ENCODE measurements at regions not wholly inside any gene's neighbourhood (a gene's known extent, or its start where the extent isn't known, plus 50 kb on each side); places are given as distances from the start of the nearest gene placed in this dataset.

DNA sequence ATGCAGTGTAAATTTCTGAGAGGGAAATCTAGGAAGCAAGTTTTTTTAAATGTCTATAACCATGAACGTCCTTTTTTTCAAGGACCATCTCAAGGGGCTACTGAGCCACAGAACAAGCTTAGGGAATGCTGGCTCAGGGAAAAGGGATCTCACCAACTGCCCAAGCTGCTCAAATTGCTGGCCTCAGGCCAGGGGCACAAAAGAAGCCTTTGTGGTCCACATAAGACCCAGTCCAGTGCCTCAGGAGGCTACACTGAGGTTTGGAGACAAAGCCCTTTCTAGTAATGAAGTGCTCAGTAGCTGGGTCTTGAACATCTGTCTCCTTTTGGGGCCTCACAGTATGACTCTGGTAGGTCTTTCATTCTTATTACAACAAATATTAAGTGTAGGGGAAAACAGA, 305.5 kb downstream of the RAB28 start:
- ATAC-seq (no peak), DNase-seq (ENCODE audit: low spot score) (no peak)
- Histone ChIP-seq H3K4me2 (no peak overlapping the region), H4K20me1 (replicated peaks; ENCODE audit: insufficient read depth) (no peaks in the 10 kb centered on the region; the same call in 1 of the 2 replicates), H3K4me3 (no peak overlapping the region), H3K9me2 (ENCODE audit: insufficient read depth) (peaks cover 10% of the 10 kb centered on the region; the same call in 1 of the 2 replicates), H3F3A (replicated peaks; ENCODE audit: low read depth) (no peaks in the 10 kb centered on the region), H2AFZ (no peak overlapping the region), H3K4me1 (ENCODE audit: insufficient read depth) (no peaks in the 10 kb centered on the region), H3K27me3 (ENCODE audit: insufficient read depth) (no peaks in the 10 kb centered on the region), H3K79me2 (replicated peaks; ENCODE audit: insufficient read depth) (no peaks in the 10 kb centered on the region), H3K27ac (ENCODE audit: low read depth) (no peak overlapping the region), H3K36me3 (ENCODE audit: insufficient read depth) (no peaks in the 10 kb centered on the region)
- H3K9me3 Mint-ChIP-seq: no peaks in the 10 kb centered on the region
- no peak overlapping the region for H3K4me3 Mint-ChIP-seq
- no peaks in the 10 kb centered on the region for H3K36me3 Mint-ChIP-seq (ENCODE audit: low read depth)
- H3K27ac Mint-ChIP-seq: no peak overlapping the region
- peaks cover 3% of the 10 kb centered on the region; the same call in 2 of the 3 replicates for H3K4me1 Mint-ChIP-seq
- peaks cover 2% of the 10 kb centered on the region for H3K27me3 Mint-ChIP-seq (ENCODE audit: insufficient read depth, low read depth, poor library complexity)
- TF ChIP-seq ZNF114 (CRISPR knock-in tag; IDR thresholded peaks at IDR 0.05) (no peak), REST (IDR thresholded peaks at IDR 0.05; ENCODE audit: unreplicated experiment) (no peak), ZNF331 (CRISPR knock-in tag; IDR thresholded peaks at IDR 0.05; ENCODE audit: low read depth) (no peak), NANOG (IDR thresholded peaks at IDR 0.05; ENCODE audit: borderline replicate concordance) (no peak), EZH2phosphoT487 (IDR thresholded peaks at IDR 0.05; ENCODE audit: unreplicated experiment) (no peak), STAT1 (IDR thresholded peaks at IDR 0.05; ENCODE audit: unreplicated experiment) (no peak), POLR2AphosphoS5 (IDR thresholded peaks at IDR 0.05; ENCODE audit: low read depth) (no peak), JUNB (IDR thresholded peaks at IDR 0.05; ENCODE audit: unreplicated experiment) (no peak), EZH2 (IDR thresholded peaks at IDR 0.05; ENCODE audit: low read depth, unreplicated experiment) (no peak)
- TF ChIP-seq, protein P1, sequence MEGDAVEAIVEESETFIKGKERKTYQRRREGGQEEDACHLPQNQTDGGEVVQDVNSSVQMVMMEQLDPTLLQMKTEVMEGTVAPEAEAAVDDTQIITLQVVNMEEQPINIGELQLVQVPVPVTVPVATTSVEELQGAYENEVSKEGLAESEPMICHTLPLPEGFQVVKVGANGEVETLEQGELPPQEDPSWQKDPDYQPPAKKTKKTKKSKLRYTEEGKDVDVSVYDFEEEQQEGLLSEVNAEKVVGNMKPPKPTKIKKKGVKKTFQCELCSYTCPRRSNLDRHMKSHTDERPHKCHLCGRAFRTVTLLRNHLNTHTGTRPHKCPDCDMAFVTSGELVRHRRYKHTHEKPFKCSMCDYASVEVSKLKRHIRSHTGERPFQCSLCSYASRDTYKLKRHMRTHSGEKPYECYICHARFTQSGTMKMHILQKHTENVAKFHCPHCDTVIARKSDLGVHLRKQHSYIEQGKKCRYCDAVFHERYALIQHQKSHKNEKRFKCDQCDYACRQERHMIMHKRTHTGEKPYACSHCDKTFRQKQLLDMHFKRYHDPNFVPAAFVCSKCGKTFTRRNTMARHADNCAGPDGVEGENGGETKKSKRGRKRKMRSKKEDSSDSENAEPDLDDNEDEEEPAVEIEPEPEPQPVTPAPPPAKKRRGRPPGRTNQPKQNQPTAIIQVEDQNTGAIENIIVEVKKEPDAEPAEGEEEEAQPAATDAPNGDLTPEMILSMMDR (conservative IDR thresholded peaks at IDR 0.05; ENCODE audit: low read depth in 2 of 2): no peak
- TF ChIP-seq, protein P2, sequence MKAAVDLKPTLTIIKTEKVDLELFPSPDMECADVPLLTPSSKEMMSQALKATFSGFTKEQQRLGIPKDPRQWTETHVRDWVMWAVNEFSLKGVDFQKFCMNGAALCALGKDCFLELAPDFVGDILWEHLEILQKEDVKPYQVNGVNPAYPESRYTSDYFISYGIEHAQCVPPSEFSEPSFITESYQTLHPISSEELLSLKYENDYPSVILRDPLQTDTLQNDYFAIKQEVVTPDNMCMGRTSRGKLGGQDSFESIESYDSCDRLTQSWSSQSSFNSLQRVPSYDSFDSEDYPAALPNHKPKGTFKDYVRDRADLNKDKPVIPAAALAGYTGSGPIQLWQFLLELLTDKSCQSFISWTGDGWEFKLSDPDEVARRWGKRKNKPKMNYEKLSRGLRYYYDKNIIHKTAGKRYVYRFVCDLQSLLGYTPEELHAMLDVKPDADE (IDR thresholded peaks at IDR 0.05): no peak
- TF ChIP-seq, protein P3, sequence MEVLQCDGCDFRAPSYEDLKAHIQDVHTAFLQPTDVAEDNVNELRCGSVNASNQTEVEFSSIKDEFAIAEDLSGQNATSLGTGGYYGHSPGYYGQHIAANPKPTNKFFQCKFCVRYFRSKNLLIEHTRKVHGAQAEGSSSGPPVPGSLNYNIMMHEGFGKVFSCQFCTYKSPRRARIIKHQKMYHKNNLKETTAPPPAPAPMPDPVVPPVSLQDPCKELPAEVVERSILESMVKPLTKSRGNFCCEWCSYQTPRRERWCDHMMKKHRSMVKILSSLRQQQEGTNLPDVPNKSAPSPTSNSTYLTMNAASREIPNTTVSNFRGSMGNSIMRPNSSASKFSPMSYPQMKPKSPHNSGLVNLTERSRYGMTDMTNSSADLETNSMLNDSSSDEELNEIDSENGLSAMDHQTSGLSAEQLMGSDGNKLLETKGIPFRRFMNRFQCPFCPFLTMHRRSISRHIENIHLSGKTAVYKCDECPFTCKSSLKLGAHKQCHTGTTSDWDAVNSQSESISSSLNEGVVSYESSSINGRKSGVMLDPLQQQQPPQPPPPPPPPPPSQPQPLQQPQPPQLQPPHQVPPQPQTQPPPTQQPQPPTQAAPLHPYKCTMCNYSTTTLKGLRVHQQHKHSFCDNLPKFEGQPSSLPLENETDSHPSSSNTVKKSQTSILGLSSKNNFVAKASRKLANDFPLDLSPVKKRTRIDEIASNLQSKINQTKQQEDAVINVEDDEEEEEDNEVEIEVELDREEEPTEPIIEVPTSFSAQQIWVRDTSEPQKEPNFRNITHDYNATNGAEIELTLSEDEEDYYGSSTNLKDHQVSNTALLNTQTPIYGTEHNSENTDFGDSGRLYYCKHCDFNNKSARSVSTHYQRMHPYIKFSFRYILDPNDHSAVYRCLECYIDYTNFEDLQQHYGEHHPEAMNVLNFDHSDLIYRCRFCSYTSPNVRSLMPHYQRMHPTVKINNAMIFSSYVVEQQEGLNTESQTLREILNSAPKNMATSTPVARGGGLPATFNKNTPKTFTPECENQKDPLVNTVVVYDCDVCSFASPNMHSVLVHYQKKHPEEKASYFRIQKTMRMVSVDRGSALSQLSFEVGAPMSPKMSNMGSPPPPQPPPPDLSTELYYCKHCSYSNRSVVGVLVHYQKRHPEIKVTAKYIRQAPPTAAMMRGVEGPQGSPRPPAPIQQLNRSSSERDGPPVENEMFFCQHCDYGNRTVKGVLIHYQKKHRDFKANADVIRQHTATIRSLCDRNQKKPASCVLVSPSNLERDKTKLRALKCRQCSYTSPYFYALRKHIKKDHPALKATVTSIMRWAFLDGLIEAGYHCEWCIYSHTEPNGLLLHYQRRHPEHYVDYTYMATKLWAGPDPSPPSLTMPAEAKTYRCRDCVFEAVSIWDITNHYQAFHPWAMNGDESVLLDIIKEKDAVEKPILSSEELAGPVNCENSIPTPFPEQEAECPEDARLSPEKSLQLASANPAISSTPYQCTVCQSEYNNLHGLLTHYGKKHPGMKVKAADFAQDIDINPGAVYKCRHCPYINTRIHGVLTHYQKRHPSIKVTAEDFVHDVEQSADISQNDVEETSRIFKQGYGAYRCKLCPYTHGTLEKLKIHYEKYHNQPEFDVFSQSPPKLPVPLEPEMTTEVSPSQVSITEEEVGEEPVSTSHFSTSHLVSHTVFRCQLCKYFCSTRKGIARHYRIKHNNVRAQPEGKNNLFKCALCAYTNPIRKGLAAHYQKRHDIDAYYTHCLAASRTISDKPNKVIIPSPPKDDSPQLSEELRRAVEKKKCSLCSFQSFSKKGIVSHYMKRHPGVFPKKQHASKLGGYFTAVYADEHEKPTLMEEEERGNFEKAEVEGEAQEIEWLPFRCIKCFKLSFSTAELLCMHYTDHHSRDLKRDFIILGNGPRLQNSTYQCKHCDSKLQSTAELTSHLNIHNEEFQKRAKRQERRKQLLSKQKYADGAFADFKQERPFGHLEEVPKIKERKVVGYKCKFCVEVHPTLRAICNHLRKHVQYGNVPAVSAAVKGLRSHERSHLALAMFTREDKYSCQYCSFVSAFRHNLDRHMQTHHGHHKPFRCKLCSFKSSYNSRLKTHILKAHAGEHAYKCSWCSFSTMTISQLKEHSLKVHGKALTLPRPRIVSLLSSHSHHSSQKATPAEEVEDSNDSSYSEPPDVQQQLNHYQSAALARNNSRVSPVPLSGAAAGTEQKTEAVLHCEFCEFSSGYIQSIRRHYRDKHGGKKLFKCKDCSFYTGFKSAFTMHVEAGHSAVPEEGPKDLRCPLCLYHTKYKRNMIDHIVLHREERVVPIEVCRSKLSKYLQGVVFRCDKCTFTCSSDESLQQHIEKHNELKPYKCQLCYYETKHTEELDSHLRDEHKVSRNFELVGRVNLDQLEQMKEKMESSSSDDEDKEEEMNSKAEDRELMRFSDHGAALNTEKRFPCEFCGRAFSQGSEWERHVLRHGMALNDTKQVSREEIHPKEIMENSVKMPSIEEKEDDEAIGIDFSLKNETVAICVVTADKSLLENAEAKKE (CRISPR knock-in tag; IDR thresholded peaks at IDR 0.05): no peak
